C4-2B (cell line): ENCODE measurements at regions not wholly inside any gene's neighbourhood (a gene's known extent, or its start where the extent isn't known, plus 50 kb on each side); places are given as distances from the start of the nearest gene placed in this dataset.

ENCODE experiments used
- CTCF ChIP-seq: fragments of 450-650 bp; conservative IDR thresholded peaks from 2 replicates; pipeline ENCODE4 v1.5.1; 2017; ENCODE audit warnings: mild to moderate bottlenecking
- ZFX ChIP-seq: fragments of 450-650 bp; IDR thresholded peaks from 2 replicates; pipeline ENCODE4 v1.6.1; 2017

GRCh38 chr1:58303841-58304240 lies 242.7 kb downstream of the OMA1 start:
- no peak for TF ChIP-seq CTCF
- TF ChIP-seq ZFX: no peak
